HG02981 (cell line): ENCODE measurements at regions not wholly inside any gene's neighbourhood (a gene's known extent, or its start where the extent isn't known, plus 50 kb on each side); places are given as distances from the start of the nearest gene placed in this dataset.

Experiments used
- ATAC-seq: cut with Tn5 transposase; IDR thresholded peaks from one replicate; pipeline ENCODE4 v1.9.1; 2021; ENCODE audit warnings: mild to moderate bottlenecking, moderate library complexity; ENCODE audit not compliant: unreplicated experiment

DNA sequence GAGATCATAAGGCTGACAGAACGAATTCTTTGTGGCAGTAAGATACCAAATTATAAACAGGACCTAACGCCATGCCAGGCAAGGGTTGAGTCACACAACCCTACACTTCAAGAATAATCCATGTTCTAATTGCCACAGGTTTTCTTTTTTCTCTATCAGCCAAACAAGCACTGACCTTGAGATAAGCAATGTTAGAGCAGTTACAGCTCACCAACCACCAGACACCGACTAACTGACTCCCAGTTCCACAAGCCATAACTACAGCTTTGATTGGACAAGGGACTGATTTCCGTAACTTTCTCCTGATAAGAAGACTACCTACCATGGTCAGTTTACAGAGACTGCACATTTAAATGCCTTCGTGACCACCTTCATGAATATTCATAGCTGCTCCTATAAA is 149.6 kb downstream of the PTPRU start:
- ATAC-seq = no peak

DNA sequence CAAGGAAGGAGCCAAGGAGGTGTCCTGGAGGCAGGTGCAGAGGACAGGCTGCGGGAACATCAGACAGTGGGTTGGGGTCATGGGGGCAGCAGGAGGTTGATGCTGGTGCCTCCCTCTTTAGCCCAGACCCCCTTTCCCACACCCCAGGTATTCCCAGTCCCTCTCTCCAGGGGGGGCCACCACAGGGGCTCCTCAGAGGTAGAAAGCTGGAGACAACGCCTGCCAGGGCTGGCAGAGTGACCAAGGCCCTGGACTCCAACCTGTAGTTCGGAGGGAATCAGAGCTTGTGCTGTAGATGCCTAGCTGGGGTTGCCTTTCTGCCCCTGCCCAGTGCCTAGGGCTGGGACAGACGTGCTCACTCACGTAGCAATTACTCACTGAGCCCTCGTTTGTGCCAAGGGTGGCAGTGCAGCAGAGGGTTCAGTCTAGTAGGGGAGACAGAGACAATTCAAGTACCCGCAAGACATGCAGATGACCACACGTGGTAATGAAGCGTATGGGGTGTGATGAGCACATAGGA is 148.2 kb downstream of the PTPRU start:
- ATAC-seq = no peak

DNA sequence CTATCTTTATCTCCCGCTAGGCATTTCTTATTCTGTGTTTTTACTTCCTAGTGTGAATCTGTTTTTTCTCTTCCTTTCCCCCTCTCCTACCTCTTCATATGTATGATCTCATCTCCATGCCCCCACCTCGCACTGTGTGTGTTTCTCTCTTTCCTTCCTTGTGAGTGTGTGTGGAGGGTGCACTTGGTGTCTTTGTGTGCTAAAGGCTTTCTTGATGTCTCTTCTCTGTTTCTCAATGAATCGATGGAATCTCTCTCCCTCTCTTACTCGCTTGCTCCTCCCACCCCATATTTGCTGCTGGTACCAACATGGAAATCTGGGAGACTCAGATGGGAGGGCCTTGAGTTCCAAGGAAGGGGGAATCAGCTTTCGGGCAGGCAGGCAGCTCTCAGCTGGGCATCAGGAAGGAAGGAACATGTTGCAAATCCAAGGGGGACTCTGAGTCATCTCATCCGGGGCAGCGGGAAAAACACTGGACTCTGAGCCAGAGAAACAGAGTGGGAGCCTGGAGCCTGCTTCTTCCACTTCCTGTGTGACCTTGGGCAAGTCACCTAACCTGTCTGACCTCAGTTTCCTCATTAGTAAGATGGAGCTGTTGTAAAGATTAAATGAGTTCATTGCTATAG is 147.5 kb downstream of the PTPRU start:
- ATAC-seq = no peak

DNA sequence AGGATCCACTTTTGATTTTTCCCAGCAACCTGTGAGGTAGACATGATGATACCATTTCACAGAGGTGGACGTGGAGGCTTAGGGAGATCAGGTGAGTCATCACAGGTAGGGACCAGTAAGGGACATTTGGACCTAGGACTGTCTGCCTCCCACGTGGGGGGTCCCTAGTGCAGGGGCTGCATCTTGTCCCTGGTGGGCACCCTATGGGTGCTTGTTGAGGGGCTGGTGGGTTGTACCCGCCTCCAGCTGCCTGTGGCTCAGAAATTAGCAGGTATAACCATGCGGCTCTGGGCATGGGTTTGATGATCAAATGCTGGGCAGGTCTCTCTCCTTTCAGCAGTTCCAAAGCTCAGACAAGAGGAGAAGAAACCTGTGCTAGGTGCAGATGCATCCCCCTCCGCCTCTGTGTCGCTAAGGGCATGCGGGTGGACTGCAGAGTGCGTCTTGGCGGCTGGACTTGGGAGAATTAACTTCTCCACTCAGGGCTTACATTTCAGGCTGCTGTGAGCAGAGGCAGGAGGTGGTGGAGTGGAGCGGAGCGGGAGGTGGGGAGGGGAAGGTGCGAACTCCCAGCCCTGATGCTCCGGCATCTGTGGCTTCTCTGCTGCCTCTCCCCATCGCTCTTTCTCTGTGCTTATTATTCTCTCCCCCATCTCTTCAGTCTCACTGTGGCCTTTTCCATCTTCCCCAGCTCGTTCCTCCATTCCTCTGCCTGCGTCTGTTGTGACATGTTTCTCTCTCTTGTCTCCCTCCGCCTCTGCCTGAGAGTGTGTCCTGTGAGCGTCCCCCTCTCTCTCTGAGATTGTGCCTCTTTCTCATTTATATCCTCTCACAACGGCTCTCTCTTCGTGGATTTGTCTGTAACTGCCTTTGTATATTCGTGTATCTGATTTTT is 146.8 kb downstream of the PTPRU start:
- no peak for ATAC-seq

DNA sequence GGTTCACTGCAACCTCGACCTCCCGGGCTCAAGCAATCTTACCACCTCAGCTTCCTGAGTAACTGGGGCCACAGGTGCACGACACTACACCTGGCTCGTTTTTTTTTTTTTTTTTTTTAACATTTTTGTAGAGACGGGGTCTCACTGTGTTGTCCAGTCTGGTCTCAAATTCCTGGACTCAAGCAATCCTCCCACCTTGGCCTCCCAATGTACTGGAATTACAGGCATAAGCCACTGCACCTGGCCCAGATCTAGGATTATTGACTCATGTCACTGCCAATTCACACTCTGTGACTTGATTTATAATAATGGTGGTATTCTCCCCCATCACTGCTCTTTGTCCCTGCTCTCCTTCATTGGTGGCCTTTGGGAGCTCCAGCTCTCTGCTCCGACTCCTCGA is 145.1 kb downstream of the PTPRU start:
- no peak for ATAC-seq

DNA sequence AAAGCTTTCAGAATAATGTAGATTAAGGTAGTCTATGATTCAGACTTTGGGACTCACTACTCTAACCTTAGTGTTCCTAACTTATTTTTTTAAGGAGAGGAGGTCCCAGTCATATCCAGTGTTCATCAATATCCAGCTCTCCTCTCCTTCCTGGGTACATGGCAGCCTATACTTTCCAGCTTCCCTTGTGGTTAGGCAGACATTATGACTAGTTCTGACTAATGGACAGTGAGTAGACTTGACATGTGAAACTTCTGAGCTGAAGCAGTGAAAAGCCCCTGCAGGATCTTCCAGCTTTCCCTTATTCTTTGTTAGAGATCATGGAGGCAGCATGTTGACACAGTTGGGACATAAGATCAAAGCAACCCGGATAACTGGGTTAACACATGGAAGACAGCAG is 144.2 kb downstream of the PTPRU start:
- no peak for ATAC-seq

DNA sequence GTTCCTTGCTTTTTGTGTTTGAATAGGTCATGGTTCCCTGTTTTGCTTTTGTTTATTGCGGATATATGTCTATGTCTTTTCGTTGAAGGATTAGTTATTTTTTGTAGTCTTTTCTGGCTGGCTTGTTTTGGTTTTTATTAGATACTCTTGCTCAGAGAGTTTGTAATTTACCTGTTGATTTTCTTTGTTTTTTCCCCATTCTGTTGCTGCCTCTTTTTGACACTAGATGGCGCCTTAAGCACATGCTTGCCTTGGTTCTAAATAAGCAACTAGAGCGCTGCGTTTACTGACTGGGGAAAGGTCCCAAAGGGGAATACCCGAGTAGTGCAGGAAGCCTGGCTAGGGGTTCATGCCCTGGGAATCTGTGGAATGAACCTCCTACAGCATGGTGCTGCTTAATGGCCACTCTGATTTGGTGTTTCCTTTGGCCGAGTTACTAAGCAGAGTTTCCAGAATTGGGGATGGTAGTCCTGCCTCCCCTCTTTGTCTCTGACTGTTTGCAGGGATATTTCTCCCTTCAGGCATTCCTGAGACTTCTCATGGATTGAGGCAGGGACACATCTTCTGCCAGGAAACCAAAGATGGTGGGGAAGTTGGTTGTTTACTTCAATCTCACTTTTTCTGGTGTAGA is 143.2 kb downstream of the PTPRU start:
- ATAC-seq = no peak
